Gastroesophageal sphincter (tissue), 3 donors: ENCODE measurements at regions not wholly inside any gene's neighbourhood (a gene's known extent, or its start where the extent isn't known, plus 50 kb on each side); places are given as distances from the start of the nearest gene placed in this dataset.

ENCODE experiments used
- EP300 ChIP-seq: sonication (generic); formaldehyde crosslinking; IDR thresholded peaks from one replicate; pipeline ENCODE4 v1.6.1; 2017; ENCODE audit warnings: antibody characterized with exemption, mild to moderate bottlenecking
- POLR2A ChIP-seq, 2 donors: fragments of 450-650 bp; IDR thresholded peaks; one replicate each; pipeline ENCODE4 v1.6.1; 2017; ENCODE audit warnings: antibody characterized with exemption in 2 of 2, mild to moderate bottlenecking in 2 of 2, moderate library complexity in 1 of 2
- POLR2AphosphoS5 ChIP-seq: sonication (generic); formaldehyde crosslinking; IDR thresholded peaks from one replicate; pipeline ENCODE4 v1.6.1; 2017; ENCODE audit warnings: antibody characterized with exemption
- TF ChIP-seq, protein P1 (sequence below), 4 experiments: fragments of 200-600 bp in 2 of 4; fragments of 450-650 bp in 2 of 4; sonication (generic) in 1 of 4; IDR thresholded peaks; one replicate each; pipeline ENCODE4 v1.5.1; 2017 to 2019; ENCODE audit warnings: antibody characterized with exemption in 4 of 4, mild to moderate bottlenecking in 2 of 4, moderate library complexity in 2 of 4

DNA sequence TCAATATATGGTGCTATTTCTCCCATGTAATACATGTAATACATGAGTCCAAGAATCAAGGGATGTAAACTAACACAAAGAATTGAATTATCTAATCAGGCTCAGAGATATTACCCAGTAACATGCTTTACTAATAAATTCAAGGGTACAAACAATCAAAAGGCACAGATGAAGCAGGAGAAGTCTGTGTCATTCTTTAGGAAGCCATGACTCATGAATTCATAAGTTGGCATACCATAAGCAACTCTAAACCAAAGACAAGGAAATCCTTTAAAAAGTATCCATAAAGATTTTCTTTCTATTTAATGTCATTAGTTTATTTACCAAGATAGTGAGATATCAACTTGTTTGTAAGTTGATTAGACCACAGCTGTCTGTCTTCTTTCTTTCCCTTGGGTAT, 446.0 kb upstream of the IMPG1 start:
- TF ChIP-seq POLR2A (IDR thresholded peaks at IDR 0.05), result no peak
- TF ChIP-seq, protein P1, sequence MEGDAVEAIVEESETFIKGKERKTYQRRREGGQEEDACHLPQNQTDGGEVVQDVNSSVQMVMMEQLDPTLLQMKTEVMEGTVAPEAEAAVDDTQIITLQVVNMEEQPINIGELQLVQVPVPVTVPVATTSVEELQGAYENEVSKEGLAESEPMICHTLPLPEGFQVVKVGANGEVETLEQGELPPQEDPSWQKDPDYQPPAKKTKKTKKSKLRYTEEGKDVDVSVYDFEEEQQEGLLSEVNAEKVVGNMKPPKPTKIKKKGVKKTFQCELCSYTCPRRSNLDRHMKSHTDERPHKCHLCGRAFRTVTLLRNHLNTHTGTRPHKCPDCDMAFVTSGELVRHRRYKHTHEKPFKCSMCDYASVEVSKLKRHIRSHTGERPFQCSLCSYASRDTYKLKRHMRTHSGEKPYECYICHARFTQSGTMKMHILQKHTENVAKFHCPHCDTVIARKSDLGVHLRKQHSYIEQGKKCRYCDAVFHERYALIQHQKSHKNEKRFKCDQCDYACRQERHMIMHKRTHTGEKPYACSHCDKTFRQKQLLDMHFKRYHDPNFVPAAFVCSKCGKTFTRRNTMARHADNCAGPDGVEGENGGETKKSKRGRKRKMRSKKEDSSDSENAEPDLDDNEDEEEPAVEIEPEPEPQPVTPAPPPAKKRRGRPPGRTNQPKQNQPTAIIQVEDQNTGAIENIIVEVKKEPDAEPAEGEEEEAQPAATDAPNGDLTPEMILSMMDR (IDR thresholded peaks at IDR 0.05), result no peak
- TF ChIP-seq POLR2AphosphoS5, result no peak
- no peak for TF ChIP-seq EP300
